HCT116 (cell line): ENCODE measurements at regions not wholly inside any gene's neighbourhood (a gene's known extent, or its start where the extent isn't known, plus 50 kb on each side); places are given as distances from the start of the nearest gene placed in this dataset.

ENCODE experiments used
- EGR1 ChIP-seq: IDR thresholded peaks from 2 replicates; pipeline ENCODE4 v1.6.1; 2012; ENCODE audit warnings: low read depth
- EZH2phosphoT487 ChIP-seq: fragments of 200-600 bp; IDR thresholded peaks from 2 replicates; pipeline ENCODE4 v1.6.1; 2018; ENCODE audit warnings: antibody characterized with exemption, borderline replicate concordance
- FOSL1 ChIP-seq: IDR thresholded peaks from 2 replicates; pipeline ENCODE4 v1.6.1; 2012; ENCODE audit warnings: low read depth
- POLR2A ChIP-seq: IDR thresholded peaks from 2 replicates; pipeline ENCODE4 v1.7.0; 2011; ENCODE audit warnings: borderline replicate concordance; ENCODE audit not compliant: insufficient read depth, insufficient read length; ENCODE audit errors: extremely low read depth
- POLR2AphosphoS5 ChIP-seq: IDR thresholded peaks from 2 replicates; pipeline ENCODE4 v1.6.1; 2011; ENCODE audit warnings: mild to moderate bottlenecking, low read depth, low read length, moderate library complexity
- RAD21 ChIP-seq: IDR thresholded peaks from 2 replicates; pipeline ENCODE4 v1.6.1; 2012; ENCODE audit warnings: low read depth, mild to moderate bottlenecking
- SP1 ChIP-seq: IDR thresholded peaks from 2 replicates; pipeline ENCODE4 v1.6.1; 2012; ENCODE audit warnings: low read depth
- TCF7L2 ChIP-seq: IDR thresholded peaks from 2 replicates; pipeline ENCODE4 v1.7.0; 2011; ENCODE audit warnings: borderline replicate concordance, inconsistent platforms; ENCODE audit not compliant: insufficient read depth, insufficient read length; ENCODE audit errors: extremely low read depth
- YY1 ChIP-seq: IDR thresholded peaks from 2 replicates; pipeline ENCODE4 v1.6.1; 2011; ENCODE audit warnings: low read length, low read depth, moderate library complexity, mild to moderate bottlenecking; ENCODE audit not compliant: insufficient replicate concordance; ENCODE audit errors: extremely low read depth
- ZNF274 ChIP-seq: fragments of 200-500 bp; sonication (Bioruptor generic); IDR thresholded peaks from 2 replicates; pipeline ENCODE4 v1.6.1; 2014; ENCODE audit warnings: mild to moderate bottlenecking, low read depth, low read length, inconsistent platforms
- TF ChIP-seq, protein P1 (sequence below), 3 experiments: fragments of 200-600 bp in 1 of 3; sonication (generic) in 1 of 3; IDR thresholded peaks in 2 of 3; conservative IDR thresholded peaks in 1 of 3; 2 replicates each; pipeline ENCODE4 v1.5.1; 2012 to 2017; ENCODE audit warnings: low read depth in 2 of 3, low read length in 2 of 3, antibody characterized with exemption in 1 of 3, borderline replicate concordance in 1 of 3, control low read depth in 1 of 3, mild to moderate bottlenecking in 1 of 3, mixed read lengths in 1 of 3, mixed run types in 1 of 3, moderate library complexity in 1 of 3; ENCODE audit not compliant: insufficient read depth in 1 of 3
- TF ChIP-seq, protein P2 (sequence below): IDR thresholded peaks from 2 replicates; pipeline ENCODE4 v1.6.1; 2012
- TF ChIP-seq, protein P3 (sequence below): IDR thresholded peaks from 2 replicates; pipeline ENCODE4 v1.6.1; 2011; ENCODE audit warnings: mild to moderate bottlenecking, low read length, moderate library complexity; ENCODE audit not compliant: insufficient replicate concordance; ENCODE audit errors: extremely low read depth

DNA sequence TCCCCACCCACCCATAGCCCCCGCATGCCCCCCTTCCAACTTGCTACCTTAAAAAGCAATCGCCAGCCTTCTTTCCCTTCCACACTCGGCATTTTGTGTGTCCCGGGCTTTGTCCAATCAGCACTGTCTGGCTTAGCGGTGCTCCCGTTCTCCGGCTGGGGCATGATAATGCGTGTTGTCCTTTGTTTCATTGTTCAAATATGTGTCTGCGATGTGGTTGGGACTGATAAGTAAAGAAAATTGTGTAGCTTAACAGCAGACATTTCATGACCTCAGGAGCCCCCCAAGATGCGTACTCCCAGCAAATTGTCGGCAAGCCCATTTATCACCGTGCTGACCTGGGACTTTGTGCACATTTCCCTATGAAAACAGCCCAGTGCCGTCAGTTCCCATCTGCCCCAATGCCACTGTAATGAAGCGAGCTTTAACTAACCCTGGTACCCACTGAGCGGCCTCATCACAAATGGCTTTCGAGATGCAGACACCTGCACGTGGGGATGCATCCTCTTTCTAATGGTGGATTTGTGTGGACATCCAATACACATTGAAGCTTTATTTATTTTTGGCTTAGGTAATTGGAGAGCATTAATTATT is 167.0 kb upstream of the E2F8 start:
- TF ChIP-seq POLR2A (no peak), POLR2AphosphoS5 (no peak), ZNF274 (no peak), FOSL1 (no peak), EZH2phosphoT487 (no peak), SP1 (no peak), YY1 (no peak), RAD21 (no peak), EGR1 (no peak), TCF7L2 (no peak)
- TF ChIP-seq, protein P1, sequence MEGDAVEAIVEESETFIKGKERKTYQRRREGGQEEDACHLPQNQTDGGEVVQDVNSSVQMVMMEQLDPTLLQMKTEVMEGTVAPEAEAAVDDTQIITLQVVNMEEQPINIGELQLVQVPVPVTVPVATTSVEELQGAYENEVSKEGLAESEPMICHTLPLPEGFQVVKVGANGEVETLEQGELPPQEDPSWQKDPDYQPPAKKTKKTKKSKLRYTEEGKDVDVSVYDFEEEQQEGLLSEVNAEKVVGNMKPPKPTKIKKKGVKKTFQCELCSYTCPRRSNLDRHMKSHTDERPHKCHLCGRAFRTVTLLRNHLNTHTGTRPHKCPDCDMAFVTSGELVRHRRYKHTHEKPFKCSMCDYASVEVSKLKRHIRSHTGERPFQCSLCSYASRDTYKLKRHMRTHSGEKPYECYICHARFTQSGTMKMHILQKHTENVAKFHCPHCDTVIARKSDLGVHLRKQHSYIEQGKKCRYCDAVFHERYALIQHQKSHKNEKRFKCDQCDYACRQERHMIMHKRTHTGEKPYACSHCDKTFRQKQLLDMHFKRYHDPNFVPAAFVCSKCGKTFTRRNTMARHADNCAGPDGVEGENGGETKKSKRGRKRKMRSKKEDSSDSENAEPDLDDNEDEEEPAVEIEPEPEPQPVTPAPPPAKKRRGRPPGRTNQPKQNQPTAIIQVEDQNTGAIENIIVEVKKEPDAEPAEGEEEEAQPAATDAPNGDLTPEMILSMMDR (IDR thresholded peaks at IDR 0.05 in 2 of 3, conservative IDR thresholded peaks at IDR 0.05 in 1 of 3; ENCODE audit: borderline replicate concordance in 1 of 3, insufficient read depth in 1 of 3, low read depth in 2 of 3, low read length in 2 of 3) = no peak
- TF ChIP-seq, protein P2, sequence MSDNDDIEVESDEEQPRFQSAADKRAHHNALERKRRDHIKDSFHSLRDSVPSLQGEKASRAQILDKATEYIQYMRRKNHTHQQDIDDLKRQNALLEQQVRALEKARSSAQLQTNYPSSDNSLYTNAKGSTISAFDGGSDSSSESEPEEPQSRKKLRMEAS = no peak
- TF ChIP-seq, protein P3, sequence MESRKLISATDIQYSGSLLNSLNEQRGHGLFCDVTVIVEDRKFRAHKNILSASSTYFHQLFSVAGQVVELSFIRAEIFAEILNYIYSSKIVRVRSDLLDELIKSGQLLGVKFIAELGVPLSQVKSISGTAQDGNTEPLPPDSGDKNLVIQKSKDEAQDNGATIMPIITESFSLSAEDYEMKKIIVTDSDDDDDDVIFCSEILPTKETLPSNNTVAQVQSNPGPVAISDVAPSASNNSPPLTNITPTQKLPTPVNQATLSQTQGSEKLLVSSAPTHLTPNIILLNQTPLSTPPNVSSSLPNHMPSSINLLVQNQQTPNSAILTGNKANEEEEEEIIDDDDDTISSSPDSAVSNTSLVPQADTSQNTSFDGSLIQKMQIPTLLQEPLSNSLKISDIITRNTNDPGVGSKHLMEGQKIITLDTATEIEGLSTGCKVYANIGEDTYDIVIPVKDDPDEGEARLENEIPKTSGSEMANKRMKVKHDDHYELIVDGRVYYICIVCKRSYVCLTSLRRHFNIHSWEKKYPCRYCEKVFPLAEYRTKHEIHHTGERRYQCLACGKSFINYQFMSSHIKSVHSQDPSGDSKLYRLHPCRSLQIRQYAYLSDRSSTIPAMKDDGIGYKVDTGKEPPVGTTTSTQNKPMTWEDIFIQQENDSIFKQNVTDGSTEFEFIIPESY = no peak
